GM12878 (cell line): ENCODE measurements at regions not wholly inside any gene's neighbourhood (a gene's known extent, or its start where the extent isn't known, plus 50 kb on each side); places are given as distances from the start of the nearest gene placed in this dataset.

Experiments used
- ATAC-seq: fragments of 200-7000 bp; cut with Tn5 transposase; 3 replicates; pipeline ENCODE4 v1.9.1; 2020; ENCODE audit warnings: mild to moderate bottlenecking, moderate library complexity
- BruUV-seq: library from RNA; stranded (reverse); fragments of 400-500 nt; replicated peaks from 2 replicates; lab custom pipeline; 2021; lab: Mats Ljungman, UMichigan
- CTCF ChIA-PET: fragments of 300-600 bp; sonication (Branson Sonifier 250); formaldehyde crosslinking; extraction: SDS; loops from one replicate; lab custom pipeline; 2021; ENCODE audit warnings: inconsistent platforms; lab: Yijun Ruan, JAX
- POLR2A ChIA-PET: fragments of 350-600 bp; formaldehyde crosslinking; extraction: SDS; loops from one replicate; lab custom pipeline; 2021; ENCODE audit warnings: inconsistent platforms; lab: Charles Lee
- RAD21 ChIA-PET: fragments of 300-600 bp; sonication (Branson Sonifier 250); formaldehyde crosslinking; loops from one replicate; lab custom pipeline; 2023; ENCODE audit warnings: antibody characterized with exemption; ENCODE audit not compliant: unreplicated experiment; lab: Charles Lee
- SMC1A ChIA-PET: fragments of 300-600 bp; sonication (Branson Sonifier 250); formaldehyde crosslinking; loops from one replicate; lab custom pipeline; 2023; ENCODE audit not compliant: unreplicated experiment, uncharacterized antibody; lab: Charles Lee
- DNase-seq: peaks from one replicate; pipeline ENCODE4 v3.0.0-alpha.2; 2011; ENCODE audit warnings: low read depth, low spot score
- FAIRE-seq: peaks from 3 replicates; lab custom pipeline; 2011; peaks lifted over from hg19 to GRCh38; lab: Jason Lieb, UNC
- H2AFZ ChIP-seq: 2 replicates; pipeline ENCODE4 v1.6.0; 2011; ENCODE audit warnings: low read depth, low read length, control low read depth; ENCODE audit not compliant: control insufficient read depth
- H3K27ac ChIP-seq: 2 replicates; pipeline ENCODE4 v1.5.1; 2011; ENCODE audit warnings: control low read depth; ENCODE audit not compliant: control insufficient read depth, insufficient read depth
- H3K27me3 ChIP-seq, 2 experiments: replicated peaks in 1 of 2; 2 replicates each; pipeline versions ENCODE4 v1.6.0 to v1.6.1; 2011; ENCODE audit warnings: low read length in 1 of 2; ENCODE audit not compliant: control insufficient read depth in 2 of 2, insufficient read depth in 2 of 2
- H3K36me3 ChIP-seq, 2 experiments: 2 replicates each; pipeline ENCODE4 v1.5.1; 2011; ENCODE audit warnings: low read length in 1 of 2; ENCODE audit not compliant: control insufficient read depth in 2 of 2, insufficient read depth in 2 of 2
- H3K4me1 ChIP-seq: 2 replicates; pipeline ENCODE4 v1.6.1; 2011; ENCODE audit warnings: mild to moderate bottlenecking, low read length, moderate library complexity, mixed read lengths; ENCODE audit not compliant: control insufficient read depth, insufficient read depth
- H3K4me2 ChIP-seq: 2 replicates; pipeline ENCODE4 v1.6.0; 2011; ENCODE audit warnings: control low read depth; ENCODE audit not compliant: control insufficient read depth, insufficient read depth
- H3K4me3 ChIP-seq: fragments of 200-600 bp; sonication (generic); 2 replicates; pipeline ENCODE4 v1.5.1; 2016
- H3K79me2 ChIP-seq: 2 replicates; pipeline ENCODE4 v1.6.0; 2011; ENCODE audit warnings: low read length; ENCODE audit not compliant: control insufficient read depth, insufficient read depth
- H3K9ac ChIP-seq: 2 replicates; pipeline ENCODE4 v1.8.0; 2011; ENCODE audit warnings: low read length, control low read depth, mixed read lengths; ENCODE audit not compliant: control insufficient read depth, insufficient read depth
- H3K9me3 ChIP-seq: replicated peaks from 3 replicates; pipeline ENCODE4 v1.5.1; 2011; ENCODE audit warnings: mild to moderate bottlenecking, low read length; ENCODE audit not compliant: control insufficient read depth, insufficient read depth
- H4K20me1 ChIP-seq: 2 replicates; pipeline ENCODE4 v1.6.0; 2011; ENCODE audit not compliant: control insufficient read depth, insufficient read depth
- ESRRA ChIP-seq: IDR thresholded peaks from 2 replicates; pipeline ENCODE4 v1.6.1; 2012; ENCODE audit warnings: mild to moderate bottlenecking, low read length, improper control_type of control experiment
- IRF4 ChIP-seq: IDR thresholded peaks from 2 replicates; pipeline ENCODE4 v1.6.1; 2011; ENCODE audit warnings: low read depth, low read length
- PAX8 ChIP-seq: fragments of 450-650 bp; IDR thresholded peaks from 2 replicates; pipeline ENCODE4 v1.6.1; 2017; ENCODE audit warnings: mild to moderate bottlenecking, moderate library complexity
- ZNF24 ChIP-seq: fragments of 450-650 bp; IDR thresholded peaks from 2 replicates; pipeline ENCODE4 v1.6.1; 2017; ENCODE audit warnings: antibody characterized with exemption, mild to moderate bottlenecking
- ZNF384 ChIP-seq: IDR thresholded peaks from 2 replicates; pipeline ENCODE4 v1.6.1; 2012; ENCODE audit warnings: low read depth, mild to moderate bottlenecking, low read length, improper control_type of control experiment, borderline replicate concordance
- ZNF622 ChIP-seq: fragments of 450-650 bp; IDR thresholded peaks from 2 replicates; pipeline ENCODE4 v1.6.1; 2017; ENCODE audit warnings: mild to moderate bottlenecking, inconsistent platforms
- ZNF687 ChIP-seq: fragments of 450-650 bp; IDR thresholded peaks from 2 replicates; pipeline ENCODE4 v1.6.1; 2017; ENCODE audit warnings: mild to moderate bottlenecking, moderate library complexity
- ZZZ3 ChIP-seq: IDR thresholded peaks from 2 replicates; pipeline ENCODE4 v1.6.1; 2011; ENCODE audit warnings: low read depth; ENCODE audit not compliant: control insufficient read depth, insufficient read length
- WGBS: methylation state at CpG from one replicate; pipeline ENCODE4 v1.1.6; 2016; ENCODE audit warnings: low lambda C conversion rate; ENCODE audit not compliant: insufficient replicate concordance, insufficient coverage; ENCODE audit errors: missing lambda C conversion rate; 5-methylcytosine and 5-hydroxymethylcytosine counted together
- in situ Hi-C: fragments of 300-500 bp; cut with MboI; formaldehyde crosslinking; loops from 9 replicates; pipeline ENCODE4 v1.14.3; 2018; ENCODE audit warnings: mixed read lengths
- intact Hi-C: fragments of 100-400 bp; cut with micrococcal nuclease; formaldehyde crosslinking; loops from one replicate; pipeline ENCODE4 v1.14.2; 2022; ENCODE audit not compliant: unreplicated experiment
- TF ChIP-seq, protein P1 (sequence below): IDR thresholded peaks from 2 replicates; pipeline ENCODE4 v1.6.1; 2012; ENCODE audit warnings: mild to moderate bottlenecking, low read depth, low read length
- TF ChIP-seq, protein P2 (sequence below): fragments of 450-650 bp; IDR thresholded peaks from 2 replicates; pipeline ENCODE4 v1.6.1; 2016; ENCODE audit warnings: mild to moderate bottlenecking

DNA sequence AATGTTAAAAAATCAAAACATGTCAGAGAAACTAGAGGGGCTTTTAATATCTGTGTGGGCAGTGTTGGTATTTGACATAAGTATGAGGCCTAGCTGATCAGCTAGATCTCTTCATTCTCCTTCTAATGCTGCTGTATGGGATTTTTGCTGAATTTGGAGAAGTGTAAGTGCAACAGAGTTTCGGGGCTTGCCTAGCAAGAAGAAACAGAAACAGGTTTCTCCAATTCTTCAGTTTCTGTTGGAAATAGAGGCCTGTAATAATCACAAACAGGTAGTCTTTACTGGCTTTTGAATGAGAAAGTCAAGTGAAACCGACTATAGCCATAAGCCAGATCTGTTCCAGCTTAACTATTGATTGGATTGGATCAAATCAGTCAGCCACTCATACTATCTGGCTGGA is 96.4 kb upstream of the PCLO start:
- no peak overlapping the region for H3K4me3 ChIP-seq
- 0% methylated on average over 2 of the region's 2 CpGs for WGBS
- TF ChIP-seq, protein P1, sequence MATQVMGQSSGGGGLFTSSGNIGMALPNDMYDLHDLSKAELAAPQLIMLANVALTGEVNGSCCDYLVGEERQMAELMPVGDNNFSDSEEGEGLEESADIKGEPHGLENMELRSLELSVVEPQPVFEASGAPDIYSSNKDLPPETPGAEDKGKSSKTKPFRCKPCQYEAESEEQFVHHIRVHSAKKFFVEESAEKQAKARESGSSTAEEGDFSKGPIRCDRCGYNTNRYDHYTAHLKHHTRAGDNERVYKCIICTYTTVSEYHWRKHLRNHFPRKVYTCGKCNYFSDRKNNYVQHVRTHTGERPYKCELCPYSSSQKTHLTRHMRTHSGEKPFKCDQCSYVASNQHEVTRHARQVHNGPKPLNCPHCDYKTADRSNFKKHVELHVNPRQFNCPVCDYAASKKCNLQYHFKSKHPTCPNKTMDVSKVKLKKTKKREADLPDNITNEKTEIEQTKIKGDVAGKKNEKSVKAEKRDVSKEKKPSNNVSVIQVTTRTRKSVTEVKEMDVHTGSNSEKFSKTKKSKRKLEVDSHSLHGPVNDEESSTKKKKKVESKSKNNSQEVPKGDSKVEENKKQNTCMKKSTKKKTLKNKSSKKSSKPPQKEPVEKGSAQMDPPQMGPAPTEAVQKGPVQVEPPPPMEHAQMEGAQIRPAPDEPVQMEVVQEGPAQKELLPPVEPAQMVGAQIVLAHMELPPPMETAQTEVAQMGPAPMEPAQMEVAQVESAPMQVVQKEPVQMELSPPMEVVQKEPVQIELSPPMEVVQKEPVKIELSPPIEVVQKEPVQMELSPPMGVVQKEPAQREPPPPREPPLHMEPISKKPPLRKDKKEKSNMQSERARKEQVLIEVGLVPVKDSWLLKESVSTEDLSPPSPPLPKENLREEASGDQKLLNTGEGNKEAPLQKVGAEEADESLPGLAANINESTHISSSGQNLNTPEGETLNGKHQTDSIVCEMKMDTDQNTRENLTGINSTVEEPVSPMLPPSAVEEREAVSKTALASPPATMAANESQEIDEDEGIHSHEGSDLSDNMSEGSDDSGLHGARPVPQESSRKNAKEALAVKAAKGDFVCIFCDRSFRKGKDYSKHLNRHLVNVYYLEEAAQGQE: no peak
- CTCF ChIA-PET: no interaction called here
- SMC1A ChIA-PET: no interaction called here
- in situ Hi-C loops (no loop called here), intact Hi-C loops (no loop called here)
- no peak overlapping the region for H2AFZ ChIP-seq
- no peak overlapping the region for H3K4me2 ChIP-seq
- no peaks in the 10 kb centered on the region for H3K79me2 ChIP-seq
- no peaks in the 10 kb centered on the region for H3K27me3 ChIP-seq
- H4K20me1 ChIP-seq: no peaks in the 10 kb centered on the region
- no peak overlapping the region for H3K27ac ChIP-seq
- H3K36me3 ChIP-seq: no peaks in the 10 kb centered on the region
- H3K4me1 ChIP-seq: no peaks in the 10 kb centered on the region
- no peak overlapping the region for H3K9ac ChIP-seq
- DNase-seq (no peak), ATAC-seq (no peak), FAIRE-seq (no peak)
- POLR2A ChIA-PET: no interaction called here
- no TSS peak for BruUV-seq
- RAD21 ChIA-PET: interaction anchor here (1.1 kb wide), 1 partner anchor 9 kb away, joined by 3 read pairs; no protein-coding TSS in a partner anchor
- H3K9me3 ChIP-seq: no peaks in the 10 kb centered on the region

DNA sequence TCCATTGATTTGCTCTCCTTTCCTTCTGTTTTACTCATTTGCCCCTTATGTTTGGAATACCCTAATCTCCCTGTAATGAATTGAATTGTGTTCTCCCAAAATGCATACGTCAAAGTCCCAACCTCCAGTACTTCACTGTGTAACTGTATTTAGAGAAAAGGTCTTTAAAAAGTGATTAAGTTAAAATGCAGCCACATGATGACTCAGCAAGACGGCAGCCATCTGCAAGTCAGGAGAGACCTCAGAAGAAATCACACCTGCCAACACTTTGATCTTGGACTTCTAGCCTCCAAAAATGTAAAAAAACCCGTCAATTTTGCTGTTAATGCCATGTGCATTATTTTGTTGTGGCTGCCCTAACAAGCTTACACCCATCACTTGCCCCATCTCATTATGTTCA is 85.3 kb upstream of the PCLO start:
- Histone ChIP-seq H3K4me1 (no peaks in the 10 kb centered on the region), H3K9me3 (no peaks in the 10 kb centered on the region), H3K9ac (no peak overlapping the region), H2AFZ (no peak overlapping the region), H3K4me3 (no peak overlapping the region), H3K27ac (no peak overlapping the region), H3K36me3 (no peaks in the 10 kb centered on the region), H3K4me2 (no peak overlapping the region), H3K79me2 (no peaks in the 10 kb centered on the region), H4K20me1 (no peaks in the 10 kb centered on the region), H3K27me3 (no peaks in the 10 kb centered on the region)
- in situ Hi-C loops: no loop called here
- DNase-seq: no peak
- ChIA-PET RAD21 (no interaction called here), CTCF (no interaction called here), POLR2A (no interaction called here), SMC1A (no interaction called here)
- WGBS: 39% methylated on average over 3 of the region's 3 CpGs
- FAIRE-seq: no peak
- no TSS peak for BruUV-seq
- no peak for ATAC-seq
- intact Hi-C loops: no loop called here
- no peak for TF ChIP-seq ZZZ3
- TF ChIP-seq PAX8: no peak
- TF ChIP-seq, protein P2, sequence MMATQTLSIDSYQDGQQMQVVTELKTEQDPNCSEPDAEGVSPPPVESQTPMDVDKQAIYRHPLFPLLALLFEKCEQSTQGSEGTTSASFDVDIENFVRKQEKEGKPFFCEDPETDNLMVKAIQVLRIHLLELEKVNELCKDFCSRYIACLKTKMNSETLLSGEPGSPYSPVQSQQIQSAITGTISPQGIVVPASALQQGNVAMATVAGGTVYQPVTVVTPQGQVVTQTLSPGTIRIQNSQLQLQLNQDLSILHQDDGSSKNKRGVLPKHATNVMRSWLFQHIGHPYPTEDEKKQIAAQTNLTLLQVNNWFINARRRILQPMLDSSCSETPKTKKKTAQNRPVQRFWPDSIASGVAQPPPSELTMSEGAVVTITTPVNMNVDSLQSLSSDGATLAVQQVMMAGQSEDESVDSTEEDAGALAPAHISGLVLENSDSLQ: no peak
- TF ChIP-seq ESRRA: no peak
- TF ChIP-seq IRF4: no peak
- TF ChIP-seq ZNF622: no peak
- no peak for TF ChIP-seq ZNF24
- TF ChIP-seq ZNF384: no peak
- no peak for TF ChIP-seq ZNF687
